Esophagus squamous epithelium (tissue), 5 donors: ENCODE measurements at regions not wholly inside any gene's neighbourhood (a gene's known extent, or its start where the extent isn't known, plus 50 kb on each side); places are given as distances from the start of the nearest gene placed in this dataset.

Experiments
- DNase-seq: peaks from one replicate; lab custom pipeline; 2025; lab: John Stamatoyannopoulos, UW
- H3K27ac ChIP-seq, 4 donors: fragments of 200-600 bp; sonication (generic); one replicate each; pipeline ENCODE4 v1.5.1; 2016 to 2019; ENCODE audit warnings: mild to moderate bottlenecking in 1 of 4
- H3K27me3 ChIP-seq, 4 donors: fragments of 200-600 bp; sonication (generic); 1 replicate in 3 of 4; 2 replicates in 1 of 4; pipeline versions ENCODE4 v1.5.1 to v1.6.0; 2017 to 2021; ENCODE audit warnings: antibody characterized with exemption in 1 of 4
- H3K36me3 ChIP-seq, 3 donors: fragments of 200-600 bp; sonication (generic); one replicate each; pipeline ENCODE4 v1.5.1; 2016 to 2019
- H3K4me1 ChIP-seq, 3 donors: fragments of 200-600 bp; sonication (generic); one replicate each; pipeline ENCODE4 v1.5.1; 2017 to 2019
- H3K4me3 ChIP-seq, 4 donors: fragments of 200-600 bp; sonication (generic); 1 replicate in 3 of 4; 2 replicates in 1 of 4; pipeline ENCODE4 v1.5.1; 2016 to 2019; ENCODE audit warnings: mild to moderate bottlenecking in 2 of 4, moderate library complexity in 1 of 4
- H3K9me3 ChIP-seq, 3 donors: fragments of 200-600 bp; sonication (generic); one replicate each; pipeline ENCODE4 v1.5.1; 2016 to 2019
- CTCF ChIP-seq, 6 experiments: fragments of 450-650 bp in 4 of 6; fragments of 200-600 bp in 2 of 6; sonication (generic) in 2 of 6; IDR thresholded peaks; one replicate each; pipeline ENCODE4 v1.5.1; 2016 to 2019; ENCODE audit warnings: antibody characterized with exemption in 6 of 6, mild to moderate bottlenecking in 4 of 6, moderate library complexity in 4 of 6
- POLR2A ChIP-seq, 4 donors: fragments of 450-650 bp; IDR thresholded peaks; one replicate each; pipeline ENCODE4 v1.6.1; 2017; ENCODE audit warnings: antibody characterized with exemption in 4 of 4, mild to moderate bottlenecking in 4 of 4, moderate library complexity in 3 of 4
- WGBS, 2 donors: methylation state at CpG; one replicate each; pipeline ENCODE4 v1.1.5; 2018; 5-methylcytosine and 5-hydroxymethylcytosine counted together
- intact Hi-C: fragments of 100-400 bp; cut with DNase I; formaldehyde crosslinking; loops from one replicate; pipeline ENCODE4 v1.15.0; 2022
- donor health status: DM: yes; HTN: yes; CAD: no.

GRCh38 chr20:6838181-6838826, 70.8 kb downstream of the BMP2 start:
- Histone ChIP-seq H3K4me3 (no peak overlapping the region), H3K27ac (no peak overlapping the region), H3K9me3 (no peaks in the 10 kb centered on the region), H3K4me1 (no peaks in the 10 kb centered on the region), H3K36me3 (no peaks in the 10 kb centered on the region), H3K27me3 (peaks cover 0 to 4% (median 0%) of the 10 kb centered on the region in 4 donors)
- intact Hi-C loops: no loop called here
- TF ChIP-seq CTCF (IDR thresholded peaks at IDR 0.05) (no peak), POLR2A (IDR thresholded peaks at IDR 0.05) (no peak)
- 59 to 70% methylated on average over 11 of the region's 11 CpGs for WGBS, 2 donors
- DNase-seq: no peak

- no peaks in the 10 kb centered on the region for H3K4me1 ChIP-seq
- WGBS, 2 donors: 70 to 82% methylated on average over 1 of the region's 2 CpGs
- intact Hi-C loops: no loop called here
- no peak overlapping the region for H3K4me3 ChIP-seq
- no peaks in the 10 kb centered on the region for H3K9me3 ChIP-seq
- peaks cover 0 to 4% (median 0%) of the 10 kb centered on the region in 4 donors for H3K27me3 ChIP-seq
- no peaks in the 10 kb centered on the region for H3K36me3 ChIP-seq
- H3K27ac ChIP-seq: no peak overlapping the region
- TF ChIP-seq CTCF (IDR thresholded peaks at IDR 0.05): no peak
- no peak for TF ChIP-seq POLR2A (IDR thresholded peaks at IDR 0.05)
- DNase-seq: no peak
These were observed 73.6 kb downstream of the BMP2 start for GRCh38 chr20:6841128-6841527.

GRCh38 chr20:6845141-6845540, 77.7 kb downstream of the BMP2 start:
- intact Hi-C loops: no loop called here
- H3K4me1 ChIP-seq: no peaks in the 10 kb centered on the region
- no peaks in the 10 kb centered on the region for H3K36me3 ChIP-seq
- no peak for DNase-seq
- TF ChIP-seq CTCF (IDR thresholded peaks at IDR 0.05): no peak
- no peak for TF ChIP-seq POLR2A (IDR thresholded peaks at IDR 0.05)
- no peak overlapping the region for H3K4me3 ChIP-seq
- no peak overlapping the region for H3K27ac ChIP-seq
- H3K27me3 ChIP-seq: peaks cover 0 to 4% (median 0%) of the 10 kb centered on the region in 4 donors
- H3K9me3 ChIP-seq: no peaks in the 10 kb centered on the region

GRCh38 chr20:6848041-6848440, 80.6 kb downstream of the BMP2 start:
- no peak for DNase-seq
- H3K9me3 ChIP-seq: no peaks in the 10 kb centered on the region
- no peak overlapping the region for H3K4me3 ChIP-seq
- intact Hi-C loops: no loop called here
- H3K27ac ChIP-seq: no peak overlapping the region
- no peaks in the 10 kb centered on the region for H3K36me3 ChIP-seq
- no peak for TF ChIP-seq POLR2A (IDR thresholded peaks at IDR 0.05)
- TF ChIP-seq CTCF (IDR thresholded peaks at IDR 0.05): no peak
- no peaks in the 10 kb centered on the region for H3K27me3 ChIP-seq
- H3K4me1 ChIP-seq: no peaks in the 10 kb centered on the region
- 79 to 84% methylated on average over 3 of the region's 3 CpGs for WGBS, 2 donors

- intact Hi-C loops: no loop called here
- no peaks in the 10 kb centered on the region for H3K27me3 ChIP-seq
- 59 to 89% methylated on average over 2 of the region's 2 CpGs for WGBS, 2 donors
- TF ChIP-seq CTCF (IDR thresholded peaks at IDR 0.05): no peak
- no peak for TF ChIP-seq POLR2A (IDR thresholded peaks at IDR 0.05)
- no peak overlapping the region for H3K27ac ChIP-seq
- no peak overlapping the region for H3K4me3 ChIP-seq
- no peaks in the 10 kb centered on the region for H3K4me1 ChIP-seq
- H3K36me3 ChIP-seq: no peaks in the 10 kb centered on the region
- no peaks in the 10 kb centered on the region for H3K9me3 ChIP-seq
- DNase-seq: no peak
These were observed 81.5 kb downstream of the BMP2 start for GRCh38 chr20:6848992-6849391.
